SIG-M5 (cell line): ENCODE measurements at regions not wholly inside any gene's neighbourhood (a gene's known extent, or its start where the extent isn't known, plus 50 kb on each side); places are given as distances from the start of the nearest gene placed in this dataset.
"Not testable (repeated sequence)": the region's sequence is repeated elsewhere in the genome, so short reads cannot be mapped to it uniquely, and the experiment has no call there.

Source experiments
- DNase-seq: peaks from one replicate; lab custom pipeline; 2025; lab: John Stamatoyannopoulos, UW

- DNase-seq: no peak
Observed at GRCh38 chr5:28926422-28926821, 1888.0 kb upstream of the CDH9 start.

GRCh38 chr5:28917631-28918030 lies 1879.2 kb upstream of the CDH9 start:
- no peak for DNase-seq

GRCh38 chr5:28914297-28914696 lies 1875.9 kb upstream of the CDH9 start:
- DNase-seq: no peak

- DNase-seq: no peak
Observed at GRCh38 chr5:28903643-28904042, 1865.3 kb upstream of the CDH9 start.

- no peak for DNase-seq
Observed at GRCh38 chr5:28896949-28897348, 1858.6 kb upstream of the CDH9 start.

GRCh38 chr5:28880936-28881335 lies 1842.5 kb upstream of the CDH9 start:
- DNase-seq: no peak

- DNase-seq: no peak
Observed at GRCh38 chr5:28877050-28877449, 1838.7 kb upstream of the CDH9 start.

- DNase-seq: no peak
Observed at GRCh38 chr5:28864006-28864405, 1825.6 kb upstream of the CDH9 start.

- no peak for DNase-seq
Observed at GRCh38 chr5:28862860-28863196, 1824.4 kb upstream of the CDH9 start.

GRCh38 chr5:28862137-28862859 lies 1823.9 kb upstream of the CDH9 start:
- DNase-seq: no peak

GRCh38 chr5:28855626-28856025 lies 1817.2 kb upstream of the CDH9 start:
- DNase-seq: no peak

- DNase-seq: no peak
Observed at GRCh38 chr5:28850320-28850921, 1812.0 kb upstream of the CDH9 start.

GRCh38 chr5:28831042-28831441 lies 1792.7 kb upstream of the CDH9 start:
- no peak for DNase-seq

- DNase-seq: no peak
Observed at GRCh38 chr5:28823231-28823630, 1784.8 kb upstream of the CDH9 start.

GRCh38 chr5:28822071-28822470 lies 1783.7 kb upstream of the CDH9 start:
- no peak for DNase-seq

- DNase-seq: no peak
Observed at GRCh38 chr5:28810751-28811136, 1772.4 kb upstream of the CDH9 start.

GRCh38 chr5:28809811-28810750 lies 1771.7 kb upstream of the CDH9 start:
- DNase-seq: no peak

- DNase-seq: no peak
Observed at GRCh38 chr5:28808967-28809810, 1770.8 kb upstream of the CDH9 start.

- no peak for DNase-seq
Observed at GRCh38 chr5:28807195-28807729, 1768.9 kb upstream of the CDH9 start.

- DNase-seq: not testable (repeated sequence)
Observed at GRCh38 chr5:28799035-28799434, 1760.6 kb upstream of the CDH9 start.

GRCh38 chr5:28788954-28789353 lies 1750.6 kb upstream of the CDH9 start:
- no peak for DNase-seq
